Testis (tissue), 2 donors: ENCODE measurements at regions not wholly inside any gene's neighbourhood (a gene's known extent, or its start where the extent isn't known, plus 50 kb on each side); places are given as distances from the start of the nearest gene placed in this dataset.

ENCODE experiments used
- POLR2A ChIP-seq: fragments of 450-650 bp; IDR thresholded peaks from one replicate; pipeline ENCODE4 v1.6.1; 2017; ENCODE audit warnings: antibody characterized with exemption, mild to moderate bottlenecking, moderate library complexity
- TF ChIP-seq, protein P1 (sequence below), 3 experiments: fragments of 450-650 bp in 2 of 3; fragments of 200-600 bp in 1 of 3; sonication (generic) in 1 of 3; IDR thresholded peaks; one replicate each; pipeline ENCODE4 v1.5.1; 2016 to 2019; ENCODE audit warnings: antibody characterized with exemption in 3 of 3, mild to moderate bottlenecking in 2 of 3, moderate library complexity in 1 of 3

DNA sequence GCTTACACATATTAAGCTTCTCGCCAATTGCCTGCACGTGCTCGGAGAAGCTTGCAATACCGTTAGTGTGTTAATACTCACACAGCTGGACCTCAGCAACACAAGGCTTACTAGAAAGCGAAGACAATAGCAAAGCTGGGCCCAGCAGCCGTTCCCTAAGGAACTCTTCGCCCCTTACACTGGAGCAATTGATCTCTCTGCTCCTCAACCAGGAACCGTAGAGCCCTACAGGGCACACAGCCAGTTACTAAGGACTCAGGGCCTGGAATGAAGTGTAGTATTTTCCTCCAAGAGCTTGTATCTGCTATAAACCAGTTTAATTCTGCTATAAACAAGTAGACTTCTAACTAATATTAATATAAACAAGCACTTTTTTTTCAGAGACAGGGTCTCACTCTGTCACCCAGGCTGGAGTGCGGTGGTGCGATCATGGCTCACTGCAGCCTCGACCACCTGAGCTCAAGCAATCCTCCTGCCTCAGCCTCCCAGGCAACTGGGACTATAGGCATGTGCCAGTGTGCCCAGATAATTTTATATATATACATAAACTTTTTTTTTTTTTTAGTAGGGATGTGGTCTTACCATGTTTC lies 67.0 kb upstream of the SIMC1 start:
- TF ChIP-seq, protein P1, sequence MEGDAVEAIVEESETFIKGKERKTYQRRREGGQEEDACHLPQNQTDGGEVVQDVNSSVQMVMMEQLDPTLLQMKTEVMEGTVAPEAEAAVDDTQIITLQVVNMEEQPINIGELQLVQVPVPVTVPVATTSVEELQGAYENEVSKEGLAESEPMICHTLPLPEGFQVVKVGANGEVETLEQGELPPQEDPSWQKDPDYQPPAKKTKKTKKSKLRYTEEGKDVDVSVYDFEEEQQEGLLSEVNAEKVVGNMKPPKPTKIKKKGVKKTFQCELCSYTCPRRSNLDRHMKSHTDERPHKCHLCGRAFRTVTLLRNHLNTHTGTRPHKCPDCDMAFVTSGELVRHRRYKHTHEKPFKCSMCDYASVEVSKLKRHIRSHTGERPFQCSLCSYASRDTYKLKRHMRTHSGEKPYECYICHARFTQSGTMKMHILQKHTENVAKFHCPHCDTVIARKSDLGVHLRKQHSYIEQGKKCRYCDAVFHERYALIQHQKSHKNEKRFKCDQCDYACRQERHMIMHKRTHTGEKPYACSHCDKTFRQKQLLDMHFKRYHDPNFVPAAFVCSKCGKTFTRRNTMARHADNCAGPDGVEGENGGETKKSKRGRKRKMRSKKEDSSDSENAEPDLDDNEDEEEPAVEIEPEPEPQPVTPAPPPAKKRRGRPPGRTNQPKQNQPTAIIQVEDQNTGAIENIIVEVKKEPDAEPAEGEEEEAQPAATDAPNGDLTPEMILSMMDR (IDR thresholded peaks at IDR 0.05) = no peak
- no peak for TF ChIP-seq POLR2A
